CD4-positive, alpha-beta T cell treated with Interleukin-6 at 100 ng/mL for 8 hours (primary cell): ENCODE measurements at regions not wholly inside any gene's neighbourhood (a gene's known extent, or its start where the extent isn't known, plus 50 kb on each side); places are given as distances from the start of the nearest gene placed in this dataset.
"Not testable (repeated sequence)": the region's sequence is repeated elsewhere in the genome, so short reads cannot be mapped to it uniquely, and the experiment has no call there.

ENCODE experiments used
- DNase-seq: peaks from one replicate; pipeline ENCODE4 v3.0.0-alpha.2; 2020; ENCODE audit warnings: mixed read lengths, low spot score

GRCh38 chr22:27250886-27251285, 550.7 kb downstream of the MN1 start:
- no peak for DNase-seq

- DNase-seq = no peak
Observed at GRCh38 chr22:27251563-27251962, 550.0 kb downstream of the MN1 start.

- no peak for DNase-seq
Observed at GRCh38 chr22:27252282-27253049, 549.1 kb downstream of the MN1 start.

- DNase-seq = no peak
Observed at GRCh38 chr22:27253108-27253902, 548.3 kb downstream of the MN1 start.

- not testable (repeated sequence) for DNase-seq
Observed at GRCh38 chr22:27254063-27254462, 547.5 kb downstream of the MN1 start.

- DNase-seq = no peak
Observed at GRCh38 chr22:27255580-27255979, 546.0 kb downstream of the MN1 start.

- DNase-seq = no peak
Observed at GRCh38 chr22:27257987-27258386, 543.6 kb downstream of the MN1 start.

GRCh38 chr22:27258616-27259172, 542.9 kb downstream of the MN1 start:
- no peak for DNase-seq

GRCh38 chr22:27259433-27259832, 542.1 kb downstream of the MN1 start:
- no peak for DNase-seq

GRCh38 chr22:27260087-27260698, 541.4 kb downstream of the MN1 start:
- DNase-seq = no peak

- no peak for DNase-seq
Observed at GRCh38 chr22:27262361-27262760, 539.2 kb downstream of the MN1 start.

GRCh38 chr22:27264184-27264583, 537.4 kb downstream of the MN1 start:
- no peak for DNase-seq

GRCh38 chr22:27267145-27267544, 534.4 kb downstream of the MN1 start:
- no peak for DNase-seq

GRCh38 chr22:27269751-27270543, 531.6 kb downstream of the MN1 start:
- DNase-seq = no peak

GRCh38 chr22:27270818-27271510, 530.6 kb downstream of the MN1 start:
- DNase-seq = no peak

GRCh38 chr22:27273436-27273835, 528.1 kb downstream of the MN1 start:
- no peak for DNase-seq

GRCh38 chr22:27273853-27274252, 527.7 kb downstream of the MN1 start:
- no peak for DNase-seq

- DNase-seq = no peak
Observed at GRCh38 chr22:27274770-27275449, 526.6 kb downstream of the MN1 start.

- no peak for DNase-seq
Observed at GRCh38 chr22:27278946-27279345, 522.6 kb downstream of the MN1 start.

GRCh38 chr22:27283240-27283639, 518.3 kb downstream of the MN1 start:
- DNase-seq = no peak

GRCh38 chr22:27283714-27284113, 517.8 kb downstream of the MN1 start:
- DNase-seq = no peak
